ENCODE measurements at regions not wholly inside any gene's neighbourhood (a gene's known extent, or its start where the extent isn't known, plus 50 kb on each side); places are given as distances from the start of the nearest gene placed in this dataset.

DNA sequence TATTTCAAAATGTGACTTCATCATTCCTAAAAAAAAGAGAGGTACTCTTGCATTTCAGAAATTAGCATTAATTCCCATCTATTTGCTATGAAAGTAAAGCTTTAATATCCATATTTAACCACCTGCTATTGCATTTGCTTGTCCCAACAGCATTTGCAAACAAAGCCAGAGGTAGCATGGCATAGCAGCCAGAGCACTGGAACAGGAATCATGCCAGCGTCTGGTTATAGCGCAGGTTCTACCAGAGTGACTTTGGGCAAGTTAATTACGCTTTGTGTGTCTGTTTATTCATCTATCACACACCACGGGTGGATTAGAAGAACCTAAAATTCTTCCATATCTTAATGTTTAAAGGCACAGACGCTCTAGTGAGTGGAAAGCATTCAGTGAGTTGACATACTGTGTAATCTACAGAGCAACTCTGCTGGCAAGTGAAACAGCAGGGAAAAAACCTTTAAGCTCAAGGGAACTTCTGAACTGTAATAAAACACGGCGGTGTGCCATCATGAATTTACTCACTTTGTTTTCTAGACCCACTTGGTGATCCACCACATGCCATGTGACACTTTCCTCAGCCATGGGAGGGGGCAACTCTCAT lies 76.6 kb upstream of the QRFPR start:
- WGBS (ENCODE audit: insufficient coverage, low coverage, missing lambda C conversion rate): 0% methylated on average over 5 of the region's 7 CpGs
- TF ChIP-seq NELFE (IDR thresholded peaks at IDR 0.05; ENCODE audit: insufficient read depth, insufficient read length): no peak
- no peak for TF ChIP-seq ZNF316 (IDR thresholded peaks at IDR 0.05)
- TF ChIP-seq ADNP (tag; IDR thresholded peaks at IDR 0.05): no peak
- TF ChIP-seq RAD51 (IDR thresholded peaks at IDR 0.05; ENCODE audit: borderline replicate concordance, low read depth): no peak
- no peak for TF ChIP-seq RB1 (IDR thresholded peaks at IDR 0.05; ENCODE audit: low read depth)
- TF ChIP-seq, protein P1, sequence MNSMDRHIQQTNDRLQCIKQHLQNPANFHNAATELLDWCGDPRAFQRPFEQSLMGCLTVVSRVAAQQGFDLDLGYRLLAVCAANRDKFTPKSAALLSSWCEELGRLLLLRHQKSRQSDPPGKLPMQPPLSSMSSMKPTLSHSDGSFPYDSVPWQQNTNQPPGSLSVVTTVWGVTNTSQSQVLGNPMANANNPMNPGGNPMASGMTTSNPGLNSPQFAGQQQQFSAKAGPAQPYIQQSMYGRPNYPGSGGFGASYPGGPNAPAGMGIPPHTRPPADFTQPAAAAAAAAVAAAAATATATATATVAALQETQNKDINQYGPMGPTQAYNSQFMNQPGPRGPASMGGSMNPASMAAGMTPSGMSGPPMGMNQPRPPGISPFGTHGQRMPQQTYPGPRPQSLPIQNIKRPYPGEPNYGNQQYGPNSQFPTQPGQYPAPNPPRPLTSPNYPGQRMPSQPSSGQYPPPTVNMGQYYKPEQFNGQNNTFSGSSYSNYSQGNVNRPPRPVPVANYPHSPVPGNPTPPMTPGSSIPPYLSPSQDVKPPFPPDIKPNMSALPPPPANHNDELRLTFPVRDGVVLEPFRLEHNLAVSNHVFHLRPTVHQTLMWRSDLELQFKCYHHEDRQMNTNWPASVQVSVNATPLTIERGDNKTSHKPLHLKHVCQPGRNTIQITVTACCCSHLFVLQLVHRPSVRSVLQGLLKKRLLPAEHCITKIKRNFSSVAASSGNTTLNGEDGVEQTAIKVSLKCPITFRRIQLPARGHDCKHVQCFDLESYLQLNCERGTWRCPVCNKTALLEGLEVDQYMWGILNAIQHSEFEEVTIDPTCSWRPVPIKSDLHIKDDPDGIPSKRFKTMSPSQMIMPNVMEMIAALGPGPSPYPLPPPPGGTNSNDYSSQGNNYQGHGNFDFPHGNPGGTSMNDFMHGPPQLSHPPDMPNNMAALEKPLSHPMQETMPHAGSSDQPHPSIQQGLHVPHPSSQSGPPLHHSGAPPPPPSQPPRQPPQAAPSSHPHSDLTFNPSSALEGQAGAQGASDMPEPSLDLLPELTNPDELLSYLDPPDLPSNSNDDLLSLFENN (IDR thresholded peaks at IDR 0.05; ENCODE audit: low read depth in 2 of 2, low read length in 2 of 2): no peak
- TF ChIP-seq, protein P2, sequence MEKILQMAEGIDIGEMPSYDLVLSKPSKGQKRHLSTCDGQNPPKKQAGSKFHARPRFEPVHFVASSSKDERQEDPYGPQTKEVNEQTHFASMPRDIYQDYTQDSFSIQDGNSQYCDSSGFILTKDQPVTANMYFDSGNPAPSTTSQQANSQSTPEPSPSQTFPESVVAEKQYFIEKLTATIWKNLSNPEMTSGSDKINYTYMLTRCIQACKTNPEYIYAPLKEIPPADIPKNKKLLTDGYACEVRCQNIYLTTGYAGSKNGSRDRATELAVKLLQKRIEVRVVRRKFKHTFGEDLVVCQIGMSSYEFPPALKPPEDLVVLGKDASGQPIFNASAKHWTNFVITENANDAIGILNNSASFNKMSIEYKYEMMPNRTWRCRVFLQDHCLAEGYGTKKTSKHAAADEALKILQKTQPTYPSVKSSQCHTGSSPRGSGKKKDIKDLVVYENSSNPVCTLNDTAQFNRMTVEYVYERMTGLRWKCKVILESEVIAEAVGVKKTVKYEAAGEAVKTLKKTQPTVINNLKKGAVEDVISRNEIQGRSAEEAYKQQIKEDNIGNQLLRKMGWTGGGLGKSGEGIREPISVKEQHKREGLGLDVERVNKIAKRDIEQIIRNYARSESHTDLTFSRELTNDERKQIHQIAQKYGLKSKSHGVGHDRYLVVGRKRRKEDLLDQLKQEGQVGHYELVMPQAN (IDR thresholded peaks at IDR 0.05; ENCODE audit: borderline replicate concordance): no peak
- no peak for TF ChIP-seq BRF1 (IDR thresholded peaks at IDR 0.05; ENCODE audit: borderline replicate concordance, extremely low read depth, insufficient read length)
- TF ChIP-seq, protein P3, sequence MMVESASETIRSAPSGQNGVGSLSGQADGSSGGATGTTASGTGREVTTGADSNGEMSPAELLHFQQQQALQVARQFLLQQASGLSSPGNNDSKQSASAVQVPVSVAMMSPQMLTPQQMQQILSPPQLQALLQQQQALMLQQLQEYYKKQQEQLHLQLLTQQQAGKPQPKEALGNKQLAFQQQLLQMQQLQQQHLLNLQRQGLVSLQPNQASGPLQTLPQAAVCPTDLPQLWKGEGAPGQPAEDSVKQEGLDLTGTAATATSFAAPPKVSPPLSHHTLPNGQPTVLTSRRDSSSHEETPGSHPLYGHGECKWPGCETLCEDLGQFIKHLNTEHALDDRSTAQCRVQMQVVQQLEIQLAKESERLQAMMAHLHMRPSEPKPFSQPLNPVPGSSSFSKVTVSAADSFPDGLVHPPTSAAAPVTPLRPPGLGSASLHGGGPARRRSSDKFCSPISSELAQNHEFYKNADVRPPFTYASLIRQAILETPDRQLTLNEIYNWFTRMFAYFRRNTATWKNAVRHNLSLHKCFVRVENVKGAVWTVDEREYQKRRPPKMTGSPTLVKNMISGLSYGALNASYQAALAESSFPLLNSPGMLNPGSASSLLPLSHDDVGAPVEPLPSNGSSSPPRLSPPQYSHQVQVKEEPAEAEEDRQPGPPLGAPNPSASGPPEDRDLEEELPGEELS (CRISPR knock-in tag; IDR thresholded peaks at IDR 0.05; ENCODE audit: borderline replicate concordance): no peak
- TF ChIP-seq IRF2 (CRISPR knock-in tag; IDR thresholded peaks at IDR 0.05): no peak
- TF ChIP-seq, protein P4, sequence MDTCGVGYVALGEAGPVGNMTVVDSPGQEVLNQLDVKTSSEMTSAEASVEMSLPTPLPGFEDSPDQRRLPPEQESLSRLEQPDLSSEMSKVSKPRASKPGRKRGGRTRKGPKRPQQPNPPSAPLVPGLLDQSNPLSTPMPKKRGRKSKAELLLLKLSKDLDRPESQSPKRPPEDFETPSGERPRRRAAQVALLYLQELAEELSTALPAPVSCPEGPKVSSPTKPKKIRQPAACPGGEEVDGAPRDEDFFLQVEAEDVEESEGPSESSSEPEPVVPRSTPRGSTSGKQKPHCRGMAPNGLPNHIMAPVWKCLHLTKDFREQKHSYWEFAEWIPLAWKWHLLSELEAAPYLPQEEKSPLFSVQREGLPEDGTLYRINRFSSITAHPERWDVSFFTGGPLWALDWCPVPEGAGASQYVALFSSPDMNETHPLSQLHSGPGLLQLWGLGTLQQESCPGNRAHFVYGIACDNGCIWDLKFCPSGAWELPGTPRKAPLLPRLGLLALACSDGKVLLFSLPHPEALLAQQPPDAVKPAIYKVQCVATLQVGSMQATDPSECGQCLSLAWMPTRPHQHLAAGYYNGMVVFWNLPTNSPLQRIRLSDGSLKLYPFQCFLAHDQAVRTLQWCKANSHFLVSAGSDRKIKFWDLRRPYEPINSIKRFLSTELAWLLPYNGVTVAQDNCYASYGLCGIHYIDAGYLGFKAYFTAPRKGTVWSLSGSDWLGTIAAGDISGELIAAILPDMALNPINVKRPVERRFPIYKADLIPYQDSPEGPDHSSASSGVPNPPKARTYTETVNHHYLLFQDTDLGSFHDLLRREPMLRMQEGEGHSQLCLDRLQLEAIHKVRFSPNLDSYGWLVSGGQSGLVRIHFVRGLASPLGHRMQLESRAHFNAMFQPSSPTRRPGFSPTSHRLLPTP (IDR thresholded peaks at IDR 0.05; ENCODE audit: borderline replicate concordance, extremely low read depth, insufficient read length): no peak
- TF ChIP-seq SOX6 (IDR thresholded peaks at IDR 0.05): no peak

More for the DNA sequence above, 76.6 kb upstream of the QRFPR start:
- in situ Hi-C loops (cut with MboI) (no loop called here), intact Hi-C loops (cut with micrococcal nuclease) (no loop called here)
- no peaks in the 10 kb centered on the region for H3K36me3 ChIP-seq (ENCODE audit: control insufficient read depth, insufficient read depth, low read length)
- no peak overlapping the region for H3K9ac ChIP-seq (ENCODE audit: insufficient read depth in 1 of 2, low read depth in 2 of 2, low read length in 2 of 2)
- no TSS peak for BruUV-seq (replicated peaks)
- H3K27me3 ChIP-seq (ENCODE audit: control insufficient read depth in 2 of 2, insufficient read depth in 2 of 2, low read length in 2 of 2): no peaks in the 10 kb centered on the region
- ChIA-PET POLR2A (no interaction called here), CTCF (ENCODE audit: low intra/inter-chr PET ratio) (no interaction called here)
- H3K9me3 ChIP-seq (replicated peaks; ENCODE audit: control insufficient read depth, insufficient read depth, low read depth, low read length): no peaks in the 10 kb centered on the region
- no peak for ATAC-seq
- DNase-seq (ENCODE audit: extremely low read depth in 1 of 4, low spot score in 3 of 4): no peak
- no peaks in the 10 kb centered on the region for H4K20me1 ChIP-seq (replicated peaks; ENCODE audit: control insufficient read depth, insufficient read depth, low read length)
- H2AFZ ChIP-seq (ENCODE audit: low read depth, low read length): no peak overlapping the region
- H3K4me3 ChIP-seq: no peak overlapping the region
- no peak overlapping the region for H3K4me2 ChIP-seq (ENCODE audit: insufficient read depth, low read length)
- no peaks in the 10 kb centered on the region for H3K9me1 ChIP-seq (ENCODE audit: control insufficient read depth, insufficient read depth, low read length)
- H3K4me1 ChIP-seq (replicated peaks in 1 of 2; ENCODE audit: control insufficient read depth in 2 of 2, insufficient read depth in 2 of 2, low read length in 2 of 2): no peaks in the 10 kb centered on the region
- no peak for FAIRE-seq
- H3K79me2 ChIP-seq (ENCODE audit: control insufficient read depth, insufficient read depth, low read length): no peaks in the 10 kb centered on the region
- H3K27ac ChIP-seq (ENCODE audit: extremely low read depth, low read depth, low read length): no peak overlapping the region

All from K562 (cell line).